ENCODE measurements at regions not wholly inside any gene's neighbourhood (a gene's known extent, or its start where the extent isn't known, plus 50 kb on each side); places are given as distances from the start of the nearest gene placed in this dataset.

GRCh38 chr5:6140219-6140618 lies 238.1 kb downstream of the MED10 start:
- Histone ChIP-seq H3K36me3 (ENCODE audit: insufficient read depth, low read length) (no peaks in the 10 kb centered on the region), H3K27me3 (ENCODE audit: insufficient read depth, low read length) (no peaks in the 10 kb centered on the region), H3K27ac (ENCODE audit: low read depth, low read length) (no peak overlapping the region), H3K4me2 (ENCODE audit: insufficient read depth, low read length) (no peak overlapping the region), H3K4me3 (ENCODE audit: insufficient read depth, low read length) (no peak overlapping the region), H4K20me1 (ENCODE audit: insufficient read depth, low read length) (no peaks in the 10 kb centered on the region), H2AFZ (ENCODE audit: low read length) (no peak overlapping the region), H3K79me2 (ENCODE audit: insufficient read depth, low read length) (no peaks in the 10 kb centered on the region), H3K9me3 (ENCODE audit: low read depth, low read length) (no peaks in the 10 kb centered on the region), H3K4me1 (ENCODE audit: insufficient read depth, low read length) (no peaks in the 10 kb centered on the region)
- no peak for TF ChIP-seq CTCF (IDR thresholded peaks at IDR 0.05; ENCODE audit: extremely low read depth, low read depth, low read length)
- DNase-seq (ENCODE audit: insufficient read length, low spot score, missing footprints): no peak

- no peak overlapping the region for H3K4me3 ChIP-seq (ENCODE audit: insufficient read depth, low read length)
- H3K9me3 ChIP-seq (ENCODE audit: low read depth, low read length): no peaks in the 10 kb centered on the region
- DNase-seq (ENCODE audit: insufficient read length, low spot score, missing footprints): no peak
- H2AFZ ChIP-seq (ENCODE audit: low read length): no peak overlapping the region
- H4K20me1 ChIP-seq (ENCODE audit: insufficient read depth, low read length): no peaks in the 10 kb centered on the region
- H3K4me2 ChIP-seq (ENCODE audit: insufficient read depth, low read length): no peak overlapping the region
- H3K36me3 ChIP-seq (ENCODE audit: insufficient read depth, low read length): no peaks in the 10 kb centered on the region
- H3K4me1 ChIP-seq (ENCODE audit: insufficient read depth, low read length): no peaks in the 10 kb centered on the region
- no peak overlapping the region for H3K27ac ChIP-seq (ENCODE audit: low read depth, low read length)
- H3K79me2 ChIP-seq (ENCODE audit: insufficient read depth, low read length): no peaks in the 10 kb centered on the region
- H3K27me3 ChIP-seq (ENCODE audit: insufficient read depth, low read length): no peaks in the 10 kb centered on the region
- TF ChIP-seq CTCF (IDR thresholded peaks at IDR 0.05; ENCODE audit: extremely low read depth, low read depth, low read length): no peak
These were observed 242.4 kb downstream of the MED10 start for GRCh38 chr5:6135977-6136376.

- H3K4me3 ChIP-seq (ENCODE audit: insufficient read depth, low read length): no peak overlapping the region
- no peak overlapping the region for H2AFZ ChIP-seq (ENCODE audit: low read length)
- no peaks in the 10 kb centered on the region for H3K9me3 ChIP-seq (ENCODE audit: low read depth, low read length)
- DNase-seq (ENCODE audit: insufficient read length, low spot score, missing footprints): no peak
- H3K27me3 ChIP-seq (ENCODE audit: insufficient read depth, low read length): no peaks in the 10 kb centered on the region
- no peaks in the 10 kb centered on the region for H3K36me3 ChIP-seq (ENCODE audit: insufficient read depth, low read length)
- H3K79me2 ChIP-seq (ENCODE audit: insufficient read depth, low read length): no peaks in the 10 kb centered on the region
- no peak overlapping the region for H3K27ac ChIP-seq (ENCODE audit: low read depth, low read length)
- H3K4me2 ChIP-seq (ENCODE audit: insufficient read depth, low read length): no peak overlapping the region
- no peaks in the 10 kb centered on the region for H4K20me1 ChIP-seq (ENCODE audit: insufficient read depth, low read length)
- H3K4me1 ChIP-seq (ENCODE audit: insufficient read depth, low read length): no peaks in the 10 kb centered on the region
- TF ChIP-seq CTCF (IDR thresholded peaks at IDR 0.05; ENCODE audit: extremely low read depth, low read depth, low read length): no peak
These were observed 244.1 kb downstream of the MED10 start for GRCh38 chr5:6134281-6134680.

- no peak overlapping the region for H3K27ac ChIP-seq (ENCODE audit: low read depth, low read length)
- DNase-seq (ENCODE audit: insufficient read length, low spot score, missing footprints): no peak
- H2AFZ ChIP-seq (ENCODE audit: low read length): no peak overlapping the region
- H3K79me2 ChIP-seq (ENCODE audit: insufficient read depth, low read length): no peaks in the 10 kb centered on the region
- H3K4me2 ChIP-seq (ENCODE audit: insufficient read depth, low read length): no peak overlapping the region
- H3K27me3 ChIP-seq (ENCODE audit: insufficient read depth, low read length): no peaks in the 10 kb centered on the region
- no peak overlapping the region for H3K4me3 ChIP-seq (ENCODE audit: insufficient read depth, low read length)
- H3K9me3 ChIP-seq (ENCODE audit: low read depth, low read length): no peaks in the 10 kb centered on the region
- H3K36me3 ChIP-seq (ENCODE audit: insufficient read depth, low read length): no peaks in the 10 kb centered on the region
- no peaks in the 10 kb centered on the region for H3K4me1 ChIP-seq (ENCODE audit: insufficient read depth, low read length)
- no peaks in the 10 kb centered on the region for H4K20me1 ChIP-seq (ENCODE audit: insufficient read depth, low read length)
- TF ChIP-seq CTCF (IDR thresholded peaks at IDR 0.05; ENCODE audit: extremely low read depth, low read depth, low read length): no peak
These were observed 252.6 kb downstream of the MED10 start for GRCh38 chr5:6125781-6126180.
